ENCODE measurements at regions not wholly inside any gene's neighbourhood (a gene's known extent, or its start where the extent isn't known, plus 50 kb on each side); places are given as distances from the start of the nearest gene placed in this dataset.
A peak's percentile ranks its signal among the peaks of the same experiment; 100 is the strongest.

GRCh38 chr7:25621993-25622392 is 393.7 kb upstream of the NPVF start:
- Histone ChIP-seq H3K4me1 (no peaks in the 10 kb centered on the region), H3K4me2 (no peak overlapping the region), H3K4me3 (no peak overlapping the region), H3K9me3 (no peaks in the 10 kb centered on the region), H3K27ac (no peak overlapping the region)
- no peak for FAIRE-seq
- WGBS (ENCODE audit: missing lambda C conversion rate) = 20% methylated on average over 2 of the region's 2 CpGs
- ATAC-seq = no peak
- POLR2A ChIA-PET = no interaction called here
- CTCF ChIA-PET = no interaction called here
- no peak for TF ChIP-seq JUNB (IDR thresholded peaks at IDR 0.05)
- TF ChIP-seq MAFK (IDR thresholded peaks at IDR 0.05; ENCODE audit: partially characterized antibody) = peak; percentile 74
- no peak for TF ChIP-seq HEYL (CRISPR knock-in tag; IDR thresholded peaks at IDR 0.05)
- DNase-seq (ENCODE audit: low read depth in 1 of 2, low spot score in 1 of 2) = no peak

DNA sequence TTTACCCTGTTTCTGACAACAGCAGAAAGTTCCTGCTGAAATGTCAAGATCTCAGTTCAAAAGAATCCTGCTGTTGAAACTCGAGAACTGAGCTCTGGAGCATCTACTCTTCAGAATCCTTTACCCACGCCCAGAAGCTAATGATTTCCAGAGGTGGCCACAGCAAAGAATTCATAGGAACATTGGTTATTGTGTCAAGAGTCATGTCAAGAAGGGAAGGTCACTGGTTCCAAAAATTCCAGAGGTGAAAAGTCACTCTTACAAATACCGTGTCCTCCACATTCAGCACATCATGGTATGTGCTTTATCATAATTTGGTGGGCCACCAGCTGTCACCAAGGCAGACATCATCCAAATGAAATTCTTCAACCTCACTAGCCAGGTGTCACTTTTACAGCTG is 394.4 kb upstream of the NPVF start:
- POLR2A ChIA-PET = no interaction called here
- no peak for ATAC-seq
- TF ChIP-seq POLR2AphosphoS2 (conservative IDR thresholded peaks at IDR 0.05; ENCODE audit: low read length) (no peak), KDM5A (IDR thresholded peaks at IDR 0.05) (no peak), MAX (IDR thresholded peaks at IDR 0.05) (no peak), ZNF302 (CRISPR knock-in tag; IDR thresholded peaks at IDR 0.05) (no peak), RCOR1 (IDR thresholded peaks at IDR 0.05; ENCODE audit: low read depth, low read length) (no peak), JUN (IDR thresholded peaks at IDR 0.05) (no peak), EP300 (IDR thresholded peaks at IDR 0.05) (no peak), HOXB5 (CRISPR knock-in tag; IDR thresholded peaks at IDR 0.05) (no peak), HOXA7 (CRISPR knock-in tag; IDR thresholded peaks at IDR 0.05) (no peak), EHMT2 (IDR thresholded peaks at IDR 0.05; ENCODE audit: low read depth) (no peak), FOSB (CRISPR knock-in tag; IDR thresholded peaks at IDR 0.05) (no peak), POLR2A (IDR thresholded peaks at IDR 0.05; ENCODE audit: low read length) (no peak), TFCP2L1 (CRISPR knock-in tag; IDR thresholded peaks at IDR 0.05) (no peak), CHD2 (IDR thresholded peaks at IDR 0.05; ENCODE audit: low read length, partially characterized antibody) (no peak), ESRRA (IDR thresholded peaks at IDR 0.05; ENCODE audit: borderline replicate concordance, low read length) (no peak), FOSL2 (IDR thresholded peaks at IDR 0.05) (no peak), FOSL2 (CRISPR knock-in tag; IDR thresholded peaks at IDR 0.05) (no peak), CEBPB (IDR thresholded peaks at IDR 0.05) (no peak)

GRCh38 chr7:25624051-25624450 is 395.8 kb upstream of the NPVF start:
- Histone ChIP-seq H3K9me3 (no peaks in the 10 kb centered on the region), H3K4me3 (no peak overlapping the region), H3K4me1 (no peaks in the 10 kb centered on the region), H3K27ac (no peak overlapping the region), H3K4me2 (no peak overlapping the region)
- ATAC-seq = no peak
- DNase-seq (ENCODE audit: low read depth in 1 of 2, low spot score in 1 of 2) = no peak
- no peak for FAIRE-seq
- TF ChIP-seq GATA3 (IDR thresholded peaks at IDR 0.05; ENCODE audit: borderline replicate concordance) (no peak), FOSL2 (IDR thresholded peaks at IDR 0.05) (no peak), FOSL2 (CRISPR knock-in tag; IDR thresholded peaks at IDR 0.05) (peak; percentile 44; the same call in 1 of the 2 replicates)
- CTCF ChIA-PET = no interaction called here
- WGBS (ENCODE audit: missing lambda C conversion rate) = 13% methylated on average over 3 of the region's 3 CpGs
- POLR2A ChIA-PET = no interaction called here

More for the DNA sequence above, 394.4 kb upstream of the NPVF start:
- no peak for DNase-seq (ENCODE audit: low read depth in 1 of 2, low spot score in 1 of 2)
- Histone ChIP-seq H3K4me2 (no peak overlapping the region), H3K9me3 (no peaks in the 10 kb centered on the region), H3K27ac (no peak overlapping the region), H3K4me3 (no peak overlapping the region), H3K4me1 (no peaks in the 10 kb centered on the region)
- CTCF ChIA-PET = no interaction called here
- no peak for FAIRE-seq
- WGBS (ENCODE audit: missing lambda C conversion rate) = 2% methylated on average over 3 of the region's 3 CpGs

DNA sequence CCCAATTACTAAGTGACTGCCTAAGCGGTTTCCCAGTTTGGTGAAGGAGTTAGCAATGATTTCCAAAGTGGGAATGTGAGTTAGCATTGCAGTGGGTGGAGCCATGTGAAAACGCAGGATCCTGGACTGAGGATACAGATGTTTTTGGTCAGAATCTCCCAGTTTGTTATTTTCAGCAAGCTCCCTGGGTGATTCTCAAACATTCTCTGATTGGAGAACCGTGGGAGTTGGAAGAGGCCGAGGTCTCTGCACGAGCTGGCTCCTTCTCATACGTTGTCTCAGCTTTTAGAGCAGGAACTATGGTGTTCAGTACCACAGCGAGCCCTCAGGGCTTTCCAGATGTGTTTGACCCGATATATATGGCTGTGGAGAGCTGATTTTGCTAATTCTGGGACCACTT is 396.5 kb upstream of the NPVF start:
- no peak for FAIRE-seq
- no peak overlapping the region for H3K4me2 ChIP-seq
- no peak for ATAC-seq
- H3K9me3 ChIP-seq = no peaks in the 10 kb centered on the region
- WGBS (ENCODE audit: missing lambda C conversion rate) = 11% methylated on average over 8 of the region's 8 CpGs
- no peak overlapping the region for H3K4me3 ChIP-seq
- H3K27ac ChIP-seq = no peak overlapping the region
- ChIA-PET POLR2A (no interaction called here), CTCF (no interaction called here)
- DNase-seq (ENCODE audit: low read depth in 1 of 2, low spot score in 1 of 2) = no peak
- H3K4me1 ChIP-seq = no peaks in the 10 kb centered on the region
- TF ChIP-seq EHMT2 (IDR thresholded peaks at IDR 0.05; ENCODE audit: low read depth) (no peak), BHLHE40 (IDR thresholded peaks at IDR 0.05; ENCODE audit: low read depth, low read length) (no peak), NFE2L2 (conservative IDR thresholded peaks at IDR 0.05; ENCODE audit: low read length) (no peak), HES2 (IDR thresholded peaks at IDR 0.05) (no peak), CHD2 (IDR thresholded peaks at IDR 0.05; ENCODE audit: low read length, partially characterized antibody) (no peak), ZSCAN20 (CRISPR knock-in tag; IDR thresholded peaks at IDR 0.05) (no peak), RAD21 (conservative IDR thresholded peaks at IDR 0.05 in 1 of 2, IDR thresholded peaks at IDR 0.05 in 1 of 2) (no peak), HEYL (CRISPR knock-in tag; IDR thresholded peaks at IDR 0.05) (no peak), EHF (CRISPR knock-in tag; IDR thresholded peaks at IDR 0.05) (no peak), HOXB13 (CRISPR knock-in tag; IDR thresholded peaks at IDR 0.05; ENCODE audit: low read depth) (no peak), TP53 (CRISPR knock-in tag; IDR thresholded peaks at IDR 0.05) (no peak), RFX5 (IDR thresholded peaks at IDR 0.05) (no peak), NPAS2 (CRISPR knock-in tag; IDR thresholded peaks at IDR 0.05; ENCODE audit: borderline replicate concordance) (no peak), JUNB (IDR thresholded peaks at IDR 0.05) (no peak), POLR2A (IDR thresholded peaks at IDR 0.05; ENCODE audit: low read length) (no peak), RNF2 (IDR thresholded peaks at IDR 0.05; ENCODE audit: borderline replicate concordance, low read depth) (no peak)
- TF ChIP-seq, protein P1, sequence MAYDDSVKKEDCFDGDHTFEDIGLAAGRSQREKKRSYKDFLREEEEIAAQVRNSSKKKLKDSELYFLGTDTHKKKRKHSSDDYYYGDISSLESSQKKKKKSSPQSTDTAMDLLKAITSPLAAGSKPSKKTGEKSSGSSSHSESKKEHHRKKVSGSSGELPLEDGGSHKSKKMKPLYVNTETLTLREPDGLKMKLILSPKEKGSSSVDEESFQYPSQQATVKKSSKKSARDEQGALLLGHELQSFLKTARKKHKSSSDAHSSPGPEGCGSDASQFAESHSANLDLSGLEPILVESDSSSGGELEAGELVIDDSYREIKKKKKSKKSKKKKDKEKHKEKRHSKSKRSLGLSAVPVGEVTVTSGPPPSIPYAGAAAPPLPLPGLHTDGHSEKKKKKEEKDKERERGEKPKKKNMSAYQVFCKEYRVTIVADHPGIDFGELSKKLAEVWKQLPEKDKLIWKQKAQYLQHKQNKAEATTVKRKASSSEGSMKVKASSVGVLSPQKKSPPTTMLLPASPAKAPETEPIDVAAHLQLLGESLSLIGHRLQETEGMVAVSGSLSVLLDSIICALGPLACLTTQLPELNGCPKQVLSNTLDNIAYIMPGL (CRISPR knock-in tag; IDR thresholded peaks at IDR 0.05; ENCODE audit: borderline replicate concordance) = no peak

All from A549 (cell line).